ENCODE measurements at regions not wholly inside any gene's neighbourhood (a gene's known extent, or its start where the extent isn't known, plus 50 kb on each side); places are given as distances from the start of the nearest gene placed in this dataset.

- TF ChIP-seq CTCF (conservative IDR thresholded peaks at IDR 0.05; ENCODE audit: low read length) (no peak), EZH2phosphoT487 (IDR thresholded peaks at IDR 0.05; ENCODE audit: borderline replicate concordance) (no peak)
These were observed 528.6 kb downstream of the LTN1 start for GRCh38 chr21:28464095-28464494.

Data from Loucy (cell line).